Mammary epithelial cell (primary cell): ENCODE measurements at regions not wholly inside any gene's neighbourhood (a gene's known extent, or its start where the extent isn't known, plus 50 kb on each side); places are given as distances from the start of the nearest gene placed in this dataset.

Experiments
- EZH2 ChIP-seq: IDR thresholded peaks from 2 replicates; pipeline ENCODE4 v1.6.1; 2012; ENCODE audit warnings: low read length, inconsistent platforms, borderline replicate concordance
- TF ChIP-seq, protein P1 (sequence below), 2 donors: IDR thresholded peaks in 1 of 2; conservative IDR thresholded peaks in 1 of 2; 2 replicates each; pipeline ENCODE4 v1.5.1; 2011 to 2012; ENCODE audit warnings: inconsistent platforms in 2 of 2, low read length in 2 of 2, mild to moderate bottlenecking in 2 of 2, control low read depth in 1 of 2, low read depth in 1 of 2; ENCODE audit not compliant: insufficient read depth in 1 of 2; ENCODE audit errors: extremely low read depth in 1 of 2

DNA sequence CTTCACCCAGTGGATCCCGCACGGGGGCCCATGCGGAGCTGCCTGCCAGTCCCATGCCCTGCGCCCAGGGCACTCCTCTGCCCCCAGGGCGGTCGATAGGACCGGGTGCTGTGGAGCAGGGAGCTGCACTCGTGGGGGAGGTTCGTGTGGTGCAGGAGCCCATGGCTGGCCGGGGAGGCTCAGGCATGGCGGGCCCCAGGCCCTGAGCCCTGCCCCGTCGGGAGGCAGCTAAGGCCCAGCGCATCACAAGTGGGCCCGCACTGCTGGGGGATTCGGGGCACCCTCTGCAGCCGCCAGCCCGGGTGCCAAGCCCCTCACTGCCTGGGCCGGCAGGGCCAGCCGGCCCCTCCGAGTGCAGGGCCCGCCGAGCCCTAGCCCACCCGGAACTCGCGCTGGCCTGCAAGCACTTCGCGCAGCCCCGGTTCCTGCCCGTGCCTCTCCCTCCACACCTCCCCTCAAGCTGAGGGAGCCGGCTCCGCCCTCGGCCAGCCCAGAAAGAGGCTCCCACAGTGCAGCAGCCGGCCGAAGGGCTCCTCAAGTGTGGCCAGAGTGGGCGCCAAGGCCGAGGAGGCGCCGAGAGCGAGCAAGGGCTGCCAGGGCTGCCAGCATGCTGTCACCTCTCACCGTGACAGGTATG lies 221.1 kb upstream of the RORB start:
- TF ChIP-seq, protein P1, sequence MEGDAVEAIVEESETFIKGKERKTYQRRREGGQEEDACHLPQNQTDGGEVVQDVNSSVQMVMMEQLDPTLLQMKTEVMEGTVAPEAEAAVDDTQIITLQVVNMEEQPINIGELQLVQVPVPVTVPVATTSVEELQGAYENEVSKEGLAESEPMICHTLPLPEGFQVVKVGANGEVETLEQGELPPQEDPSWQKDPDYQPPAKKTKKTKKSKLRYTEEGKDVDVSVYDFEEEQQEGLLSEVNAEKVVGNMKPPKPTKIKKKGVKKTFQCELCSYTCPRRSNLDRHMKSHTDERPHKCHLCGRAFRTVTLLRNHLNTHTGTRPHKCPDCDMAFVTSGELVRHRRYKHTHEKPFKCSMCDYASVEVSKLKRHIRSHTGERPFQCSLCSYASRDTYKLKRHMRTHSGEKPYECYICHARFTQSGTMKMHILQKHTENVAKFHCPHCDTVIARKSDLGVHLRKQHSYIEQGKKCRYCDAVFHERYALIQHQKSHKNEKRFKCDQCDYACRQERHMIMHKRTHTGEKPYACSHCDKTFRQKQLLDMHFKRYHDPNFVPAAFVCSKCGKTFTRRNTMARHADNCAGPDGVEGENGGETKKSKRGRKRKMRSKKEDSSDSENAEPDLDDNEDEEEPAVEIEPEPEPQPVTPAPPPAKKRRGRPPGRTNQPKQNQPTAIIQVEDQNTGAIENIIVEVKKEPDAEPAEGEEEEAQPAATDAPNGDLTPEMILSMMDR (conservative IDR thresholded peaks at IDR 0.05 in 1 of 2, IDR thresholded peaks at IDR 0.05 in 1 of 2; ENCODE audit: extremely low read depth in 1 of 2, insufficient read depth in 1 of 2, low read depth in 1 of 2, low read length in 2 of 2), result no peak
- TF ChIP-seq EZH2, result no peak
